Endodermal cell (in vitro differentiated cells): ENCODE measurements at regions not wholly inside any gene's neighbourhood (a gene's known extent, or its start where the extent isn't known, plus 50 kb on each side); places are given as distances from the start of the nearest gene placed in this dataset.

Source experiments
- DNase-seq: peaks from one replicate; pipeline ENCODE4 v3.0.0-alpha.2; 2017
- H3K27ac ChIP-seq: 2 replicates; pipeline ENCODE4 v1.5.1; 2013; ENCODE audit warnings: mild to moderate bottlenecking, low read depth, low read length, moderate library complexity
- H3K27me3 ChIP-seq: 2 replicates; pipeline ENCODE4 v1.6.1; 2013; ENCODE audit warnings: mild to moderate bottlenecking, low read length, moderate library complexity; ENCODE audit not compliant: insufficient read depth, control insufficient read depth, poor library complexity, severe bottlenecking
- H3K36me3 ChIP-seq: 2 replicates; pipeline ENCODE4 v1.7.0; 2013; ENCODE audit warnings: mild to moderate bottlenecking, low read length, moderate library complexity; ENCODE audit not compliant: control insufficient read depth, insufficient read depth
- H3K4me1 ChIP-seq: one replicate; pipeline ENCODE4 v1.7.0; 2013; ENCODE audit warnings: low read length; ENCODE audit not compliant: control insufficient read depth, insufficient read depth
- H3K4me3 ChIP-seq: 2 replicates; pipeline ENCODE4 v1.5.1; 2013; ENCODE audit warnings: mild to moderate bottlenecking, low read length, moderate library complexity
- H3K9ac ChIP-seq: 2 replicates; pipeline ENCODE4 v1.6.1; 2013; ENCODE audit warnings: mild to moderate bottlenecking, low read length, moderate library complexity; ENCODE audit not compliant: poor library complexity, severe bottlenecking; ENCODE audit errors: extremely low read depth
- H3K9me3 ChIP-seq: 2 replicates; pipeline ENCODE4 v1.6.1; 2013; ENCODE audit warnings: mild to moderate bottlenecking, low read length, moderate library complexity; ENCODE audit not compliant: control insufficient read depth
- H3K27ac Mint-ChIP-seq: 2 replicates; pipeline ENCODE4 v1.8.0; 2020; ENCODE audit warnings: mixed read lengths
- H3K27me3 Mint-ChIP-seq: 2 replicates; pipeline ENCODE4 v1.8.0; 2021; ENCODE audit warnings: mild to moderate bottlenecking, mixed read lengths; ENCODE audit not compliant: insufficient read depth
- H3K36me3 Mint-ChIP-seq: 2 replicates; pipeline ENCODE4 v1.8.0; 2020; ENCODE audit warnings: low read depth, mixed read lengths
- H3K4me1 Mint-ChIP-seq: 2 replicates; pipeline ENCODE4 v1.8.0; 2020; ENCODE audit warnings: mixed read lengths
- H3K4me3 Mint-ChIP-seq: 2 replicates; pipeline ENCODE4 v1.8.0; 2020; ENCODE audit warnings: mild to moderate bottlenecking, moderate library complexity, mixed read lengths
- H3K9me3 Mint-ChIP-seq: 2 replicates; pipeline ENCODE4 v1.8.0; 2020; ENCODE audit warnings: mild to moderate bottlenecking, mixed read lengths
- CTCF ChIP-seq: fragments of 200-600 bp; sonication (generic); conservative IDR thresholded peaks from 2 replicates; pipeline ENCODE4 v1.5.0; 2021; ENCODE audit warnings: antibody characterized with exemption, mild to moderate bottlenecking
- WGBS, 2 experiments: methylation state at CpG; one replicate each; pipeline versions ENCODE4 v1.1.5 to v1.1.7; 2013; ENCODE audit warnings: missing lambda C conversion rate in 2 of 2, mixed read lengths in 1 of 2; ENCODE audit not compliant: insufficient coverage in 1 of 2, insufficient read length in 1 of 2; 5-methylcytosine and 5-hydroxymethylcytosine counted together

GRCh38 chr12:115118177-115118724, 434.3 kb upstream of the TBX3 start:
- H3K36me3 ChIP-seq, result no peaks in the 10 kb centered on the region
- H3K27me3 ChIP-seq, result no peaks in the 10 kb centered on the region
- no peaks in the 10 kb centered on the region for H3K4me1 ChIP-seq
- H3K27ac Mint-ChIP-seq, result no peak overlapping the region
- no peaks in the 10 kb centered on the region for H3K9me3 ChIP-seq
- H3K4me3 Mint-ChIP-seq, result no peak overlapping the region
- H3K36me3 Mint-ChIP-seq, result no peaks in the 10 kb centered on the region
- TF ChIP-seq CTCF, result no peak
- no peak overlapping the region for H3K9ac ChIP-seq
- no peak overlapping the region for H3K4me3 ChIP-seq
- H3K4me1 Mint-ChIP-seq, result no peaks in the 10 kb centered on the region
- H3K27ac ChIP-seq, result no peak overlapping the region
- DNase-seq, result no peak
- 93 to 100% methylated on average over 1 to 3 of the region's 3 CpGs for WGBS, 2 experiments
- H3K9me3 Mint-ChIP-seq, result peaks cover 6% of the 10 kb centered on the region
- H3K27me3 Mint-ChIP-seq, result peaks cover 6% of the 10 kb centered on the region

GRCh38 chr12:115114140-115114539, 430.2 kb upstream of the TBX3 start:
- Mint-ChIP-seq H3K9me3 (peaks cover 6% of the 10 kb centered on the region), H3K4me3 (no peak overlapping the region), H3K27ac (no peak overlapping the region), H3K36me3 (no peaks in the 10 kb centered on the region), H3K4me1 (no peaks in the 10 kb centered on the region), H3K27me3 (peaks cover 9% of the 10 kb centered on the region)
- no peak overlapping the region for H3K4me3 ChIP-seq
- no peaks in the 10 kb centered on the region for H3K27me3 ChIP-seq
- no peaks in the 10 kb centered on the region for H3K36me3 ChIP-seq
- no peaks in the 10 kb centered on the region for H3K9me3 ChIP-seq
- TF ChIP-seq CTCF, result no peak
- no peak overlapping the region for H3K27ac ChIP-seq
- no peak overlapping the region for H3K9ac ChIP-seq
- H3K4me1 ChIP-seq, result no peaks in the 10 kb centered on the region
- DNase-seq, result no peak
- WGBS, 2 experiments, result 82 to 86% methylated on average over 2 to 3 of the region's 3 CpGs

- H3K27ac Mint-ChIP-seq, result no peak overlapping the region
- 94 to 95% methylated on average over 2 to 3 of the region's 3 CpGs for WGBS, 2 experiments
- TF ChIP-seq CTCF, result no peak
- peaks cover 18% of the 10 kb centered on the region for H3K27me3 Mint-ChIP-seq
- H3K36me3 Mint-ChIP-seq, result no peaks in the 10 kb centered on the region
- DNase-seq, result no peak
- Histone ChIP-seq H3K27me3 (no peaks in the 10 kb centered on the region), H3K27ac (no peak overlapping the region), H3K9ac (no peak overlapping the region), H3K4me1 (no peaks in the 10 kb centered on the region), H3K36me3 (no peaks in the 10 kb centered on the region), H3K4me3 (no peak overlapping the region), H3K9me3 (no peaks in the 10 kb centered on the region)
- no peaks in the 10 kb centered on the region for H3K9me3 Mint-ChIP-seq
- no peaks in the 10 kb centered on the region for H3K4me1 Mint-ChIP-seq
- no peak overlapping the region for H3K4me3 Mint-ChIP-seq
Measured at GRCh38 chr12:115109863-115110262, 425.9 kb upstream of the TBX3 start.
